Osteocyte (in vitro differentiated cells): ENCODE measurements at regions not wholly inside any gene's neighbourhood (a gene's known extent, or its start where the extent isn't known, plus 50 kb on each side); places are given as distances from the start of the nearest gene placed in this dataset.

Source experiments
- DNase-seq: peaks from one replicate; pipeline ENCODE4 v3.0.0; 2021; ENCODE audit warnings: mixed read lengths; ENCODE audit not compliant: unreplicated experiment; ENCODE audit errors: extremely low spot score
- H3K27ac Mint-ChIP-seq: one replicate; pipeline ENCODE4 v1.8.0; 2021; ENCODE audit warnings: mild to moderate bottlenecking, mixed read lengths; ENCODE audit not compliant: unreplicated experiment
- H3K27me3 Mint-ChIP-seq: one replicate; pipeline ENCODE4 v1.8.0; 2021; ENCODE audit warnings: mixed read lengths; ENCODE audit not compliant: unreplicated experiment
- H3K36me3 Mint-ChIP-seq: one replicate; pipeline ENCODE4 v1.8.0; 2021; ENCODE audit warnings: mixed read lengths; ENCODE audit not compliant: unreplicated experiment
- H3K4me1 Mint-ChIP-seq: one replicate; pipeline ENCODE4 v1.8.0; 2021; ENCODE audit warnings: mixed read lengths; ENCODE audit not compliant: unreplicated experiment
- H3K4me3 Mint-ChIP-seq: one replicate; pipeline ENCODE4 v1.8.0; 2021; ENCODE audit warnings: mild to moderate bottlenecking, moderate library complexity, mixed read lengths; ENCODE audit not compliant: unreplicated experiment
- H3K9me3 Mint-ChIP-seq: one replicate; pipeline ENCODE4 v1.8.0; 2021; ENCODE audit warnings: mixed read lengths; ENCODE audit not compliant: unreplicated experiment
- CTCF ChIP-seq: fragments of 200-600 bp; sonication (generic); IDR thresholded peaks from 2 replicates; pipeline ENCODE4 v1.5.0; 2021; ENCODE audit warnings: antibody characterized with exemption, mild to moderate bottlenecking, moderate library complexity

- no peak overlapping the region for H3K27ac Mint-ChIP-seq
- H3K9me3 Mint-ChIP-seq: peaks cover 43% of the 10 kb centered on the region
- H3K27me3 Mint-ChIP-seq: no peaks in the 10 kb centered on the region
- DNase-seq: no peak
- no peak for TF ChIP-seq CTCF
- no peaks in the 10 kb centered on the region for H3K36me3 Mint-ChIP-seq
- H3K4me1 Mint-ChIP-seq: no peaks in the 10 kb centered on the region
- H3K4me3 Mint-ChIP-seq: no peak overlapping the region
Observed at GRCh38 chr18:77996737-77997136, 747.1 kb downstream of the GALR1 start.

GRCh38 chr18:78001811-78002210 is 752.2 kb downstream of the GALR1 start:
- H3K36me3 Mint-ChIP-seq: no peaks in the 10 kb centered on the region
- no peaks in the 10 kb centered on the region for H3K27me3 Mint-ChIP-seq
- H3K4me1 Mint-ChIP-seq: no peaks in the 10 kb centered on the region
- H3K9me3 Mint-ChIP-seq: peaks cover 33% of the 10 kb centered on the region
- DNase-seq: no peak
- no peak for TF ChIP-seq CTCF
- no peak overlapping the region for H3K4me3 Mint-ChIP-seq
- no peak overlapping the region for H3K27ac Mint-ChIP-seq

GRCh38 chr18:78006006-78006773 is 756.5 kb downstream of the GALR1 start:
- DNase-seq: no peak
- no peak overlapping the region for H3K27ac Mint-ChIP-seq
- no peaks in the 10 kb centered on the region for H3K36me3 Mint-ChIP-seq
- H3K4me1 Mint-ChIP-seq: no peaks in the 10 kb centered on the region
- no peak for TF ChIP-seq CTCF
- H3K9me3 Mint-ChIP-seq: peaks cover 39% of the 10 kb centered on the region
- no peaks in the 10 kb centered on the region for H3K27me3 Mint-ChIP-seq
- no peak overlapping the region for H3K4me3 Mint-ChIP-seq

DNA sequence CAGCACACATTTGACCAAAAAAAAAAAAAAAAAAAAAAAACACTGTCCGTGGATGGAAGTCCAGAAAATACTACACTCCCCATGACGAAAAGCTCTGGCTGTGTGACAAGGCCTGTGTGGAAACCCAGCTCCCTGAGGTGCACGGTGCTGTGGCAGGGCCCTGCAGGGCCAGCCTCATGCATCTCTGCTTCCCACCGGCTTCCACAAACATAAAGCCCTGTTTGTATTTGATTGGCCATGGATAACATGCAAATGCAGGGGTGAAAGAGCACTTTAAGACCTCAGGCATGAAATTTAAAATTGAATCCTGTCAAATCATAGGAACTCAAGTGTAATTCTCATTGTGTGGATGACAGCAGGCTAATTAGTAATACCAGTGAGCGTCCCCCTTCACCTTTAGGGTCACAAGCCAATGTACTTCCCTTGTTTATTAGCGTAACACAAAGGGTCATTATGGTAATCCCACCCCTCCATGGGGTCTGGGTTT is 757.2 kb downstream of the GALR1 start:
- no peaks in the 10 kb centered on the region for H3K27me3 Mint-ChIP-seq
- no peak for TF ChIP-seq CTCF
- no peak overlapping the region for H3K27ac Mint-ChIP-seq
- no peaks in the 10 kb centered on the region for H3K36me3 Mint-ChIP-seq
- no peak overlapping the region for H3K4me3 Mint-ChIP-seq
- H3K9me3 Mint-ChIP-seq: peaks cover 37% of the 10 kb centered on the region
- no peak for DNase-seq
- H3K4me1 Mint-ChIP-seq: no peaks in the 10 kb centered on the region

GRCh38 chr18:78010363-78010762 is 760.7 kb downstream of the GALR1 start:
- Mint-ChIP-seq H3K27ac (no peak overlapping the region), H3K4me3 (no peak overlapping the region), H3K36me3 (peaks cover 2% of the 10 kb centered on the region), H3K27me3 (no peaks in the 10 kb centered on the region), H3K9me3 (peaks cover 37% of the 10 kb centered on the region), H3K4me1 (no peaks in the 10 kb centered on the region)
- no peak for TF ChIP-seq CTCF
- no peak for DNase-seq
